Thymus (tissue), 11 donors: ENCODE measurements at regions not wholly inside any gene's neighbourhood (a gene's known extent, or its start where the extent isn't known, plus 50 kb on each side); places are given as distances from the start of the nearest gene placed in this dataset.

Experiments
- DNase-seq, 9 donors: peaks; one replicate each; pipeline ENCODE4 v3.0.0-alpha.2; 2013; ENCODE audit warnings: low spot score in 9 of 9, low read depth in 6 of 9, missing footprints in 1 of 9
- H3K27ac ChIP-seq, 2 donors: one replicate each; pipeline ENCODE4 v1.5.1; 2013; ENCODE audit warnings: control low read depth in 1 of 2, low read depth in 1 of 2, low read length in 1 of 2, mild to moderate bottlenecking in 1 of 2, moderate library complexity in 1 of 2
- H3K27me3 ChIP-seq, 2 donors: one replicate each; pipeline ENCODE4 v1.5.1; 2013; ENCODE audit warnings: low read length in 1 of 2; ENCODE audit not compliant: control insufficient read depth in 2 of 2, insufficient read depth in 1 of 2
- H3K36me3 ChIP-seq, 2 donors: one replicate each; pipeline ENCODE4 v1.5.1; 2013; ENCODE audit warnings: low read length in 1 of 2, mild to moderate bottlenecking in 1 of 2, moderate library complexity in 1 of 2; ENCODE audit not compliant: control insufficient read depth in 2 of 2, insufficient read depth in 2 of 2
- H3K4me1 ChIP-seq, 2 donors: one replicate each; pipeline ENCODE4 v1.5.1; 2013; ENCODE audit warnings: low read length in 2 of 2; ENCODE audit not compliant: control insufficient read depth in 2 of 2, insufficient read depth in 2 of 2
- H3K4me3 ChIP-seq, 2 donors: one replicate each; pipeline ENCODE4 v1.5.1; 2013; ENCODE audit warnings: low read length in 2 of 2, control low read depth in 1 of 2, mild to moderate bottlenecking in 1 of 2
- H3K9me3 ChIP-seq, 2 donors: one replicate each; pipeline ENCODE4 v1.5.1; 2013; ENCODE audit warnings: low read length in 1 of 2, mild to moderate bottlenecking in 1 of 2; ENCODE audit not compliant: control insufficient read depth in 2 of 2, insufficient read depth in 1 of 2
- WGBS: extraction: QIAGEN DNeasy Blood & Tissue Kit; methylation state at CpG from one replicate; pipeline ENCODE4 v1.1.7; 2013; 5-methylcytosine and 5-hydroxymethylcytosine counted together
- donor health status: healthy.

DNA sequence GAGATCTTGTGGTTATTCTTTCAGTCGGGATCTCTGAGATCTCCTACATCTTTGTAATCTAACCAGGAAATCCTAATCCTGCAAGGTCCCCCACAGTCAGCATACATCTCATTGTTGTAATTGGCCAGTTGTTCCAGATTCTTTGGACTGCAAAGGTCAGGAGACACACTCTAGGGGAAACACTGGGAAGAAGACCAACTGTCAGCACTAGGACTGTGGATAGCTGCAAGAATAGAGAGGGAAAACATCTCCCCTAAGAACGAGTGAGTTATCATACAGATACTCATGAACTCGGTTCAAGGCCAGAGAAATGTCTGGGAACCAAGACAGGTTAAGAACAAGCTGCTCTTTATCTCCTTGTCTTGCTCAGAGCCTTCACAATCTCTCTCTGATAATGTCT lies 217.9 kb upstream of the TMPO start:
- Histone ChIP-seq H3K4me3 (no peak overlapping the region), H3K27me3 (no peaks in the 10 kb centered on the region), H3K9me3 (no peaks in the 10 kb centered on the region), H3K36me3 (no peaks in the 10 kb centered on the region), H3K4me1 (no peaks in the 10 kb centered on the region), H3K27ac (no peak overlapping the region)
- DNase-seq, result no peak
- WGBS, result 74% methylated on average over 3 of the region's 3 CpGs

DNA sequence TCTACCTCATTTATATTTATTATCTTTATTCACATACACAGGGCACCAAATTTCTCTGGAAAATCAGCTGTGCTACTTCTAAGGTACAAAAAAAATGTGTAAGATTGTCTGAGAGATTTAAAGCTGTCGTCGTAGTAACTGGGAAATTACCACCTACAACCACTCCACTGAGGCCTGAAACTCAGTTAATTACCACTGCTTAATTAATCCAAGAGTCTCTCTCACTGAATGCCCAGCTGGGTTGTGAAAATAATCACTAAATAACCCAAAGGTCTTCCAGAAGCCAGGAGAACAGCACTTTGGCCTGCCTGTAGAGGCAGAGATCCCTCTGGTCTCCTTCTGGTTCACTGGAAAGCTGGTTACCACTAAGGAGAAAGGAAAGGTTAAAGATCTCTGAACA lies 207.2 kb upstream of the TMPO start:
- Histone ChIP-seq H3K4me1 (no peaks in the 10 kb centered on the region), H3K36me3 (no peaks in the 10 kb centered on the region)
- WGBS, result 94% methylated on average over 2 of the region's 2 CpGs

DNA sequence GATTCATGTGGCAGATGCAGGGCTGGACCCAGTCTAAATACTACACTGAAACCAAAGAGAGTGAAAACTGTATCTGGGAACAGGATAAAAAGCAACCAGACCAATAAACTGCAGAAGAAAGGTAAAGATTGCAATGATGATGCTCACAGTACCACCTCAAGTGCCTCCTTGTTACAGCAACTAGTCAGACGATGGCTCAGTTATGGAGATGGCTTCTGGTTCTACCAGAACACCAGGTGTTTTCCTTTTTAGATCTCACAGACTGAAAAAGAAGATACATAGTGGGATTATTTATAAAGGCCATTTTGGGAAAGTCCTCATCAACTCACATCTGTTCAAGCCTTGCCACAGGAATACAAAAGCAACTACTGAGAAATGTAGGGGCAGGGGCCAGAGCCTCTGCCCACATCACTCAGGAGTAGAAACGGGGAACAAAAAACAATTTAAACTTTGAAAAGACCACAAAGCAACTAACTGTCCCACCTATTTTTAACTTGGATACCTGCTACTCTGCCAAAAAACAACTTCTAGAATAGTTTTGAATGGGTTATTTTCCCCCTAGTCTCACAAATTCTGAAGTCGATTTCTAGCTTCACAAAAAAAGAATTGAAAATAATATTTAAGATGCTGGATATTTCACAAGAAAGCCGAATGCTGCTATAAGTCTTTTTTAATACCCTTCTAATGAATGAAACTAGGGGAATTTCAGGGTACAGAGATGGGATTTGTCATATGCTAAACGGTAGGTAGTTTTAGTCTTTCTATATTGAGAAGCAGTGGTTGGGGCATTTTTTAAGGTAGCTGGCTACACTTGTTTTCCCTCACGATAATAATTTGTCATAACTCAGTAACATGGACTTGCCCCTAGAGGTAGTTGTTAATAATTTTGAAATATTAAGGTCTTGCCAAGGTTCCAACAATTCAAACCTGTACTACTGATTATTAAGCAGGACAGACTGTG lies 197.2 kb upstream of the TMPO start:
- Histone ChIP-seq H3K4me3 (no peak overlapping the region), H3K27me3 (no peaks in the 10 kb centered on the region), H3K4me1 (no peaks in the 10 kb centered on the region), H3K27ac (no peak overlapping the region), H3K36me3 (no peaks in the 10 kb centered on the region), H3K9me3 (no peaks in the 10 kb centered on the region)
- 90% methylated on average over 6 of the region's 6 CpGs for WGBS
- no peak for DNase-seq

More for the DNA sequence above, 207.2 kb upstream of the TMPO start:
- no peak for DNase-seq
- Histone ChIP-seq H3K27ac (no peak overlapping the region), H3K9me3 (no peaks in the 10 kb centered on the region), H3K4me3 (no peak overlapping the region), H3K27me3 (no peaks in the 10 kb centered on the region)

DNA sequence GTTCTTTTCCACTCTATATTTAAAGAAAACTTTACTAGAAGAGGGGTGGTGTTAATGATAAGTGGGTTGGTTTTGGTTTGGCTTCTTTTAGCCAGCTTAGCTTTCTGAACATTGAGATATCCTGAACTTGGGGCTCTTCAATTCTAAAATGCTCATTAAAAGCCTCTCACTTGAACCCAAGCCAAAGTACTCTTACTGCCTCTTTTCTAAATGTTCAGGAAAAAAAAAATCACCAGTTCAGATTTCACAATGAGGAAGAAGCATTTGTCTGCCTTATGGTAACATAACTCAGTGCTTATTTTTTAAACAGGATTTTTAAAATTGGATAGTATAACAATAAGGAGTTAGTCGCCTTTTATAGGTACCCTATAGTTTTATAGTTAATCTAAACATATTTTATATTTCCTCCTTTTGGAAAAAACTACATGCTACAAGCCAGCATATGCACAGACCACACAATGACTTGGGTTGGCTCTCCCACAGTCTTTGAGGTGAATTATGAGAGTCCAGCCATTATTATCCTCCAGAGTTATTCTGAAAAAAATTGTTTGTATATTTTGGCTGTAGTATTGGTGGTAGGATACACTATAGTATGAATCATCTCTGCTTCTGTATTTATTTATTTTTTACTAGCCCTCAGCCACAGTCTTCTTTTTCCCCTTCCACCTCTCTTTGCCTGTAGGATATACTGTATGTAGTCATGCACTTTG lies 195.5 kb upstream of the TMPO start:
- no peak for DNase-seq
- H3K4me1 ChIP-seq, result no peaks in the 10 kb centered on the region
- H3K4me3 ChIP-seq, result no peak overlapping the region
- H3K27me3 ChIP-seq, result no peaks in the 10 kb centered on the region
- H3K27ac ChIP-seq, result no peak overlapping the region
- no peaks in the 10 kb centered on the region for H3K9me3 ChIP-seq
- no peaks in the 10 kb centered on the region for H3K36me3 ChIP-seq
- WGBS, result 88% methylated on average over 1 of the region's 1 CpG

DNA sequence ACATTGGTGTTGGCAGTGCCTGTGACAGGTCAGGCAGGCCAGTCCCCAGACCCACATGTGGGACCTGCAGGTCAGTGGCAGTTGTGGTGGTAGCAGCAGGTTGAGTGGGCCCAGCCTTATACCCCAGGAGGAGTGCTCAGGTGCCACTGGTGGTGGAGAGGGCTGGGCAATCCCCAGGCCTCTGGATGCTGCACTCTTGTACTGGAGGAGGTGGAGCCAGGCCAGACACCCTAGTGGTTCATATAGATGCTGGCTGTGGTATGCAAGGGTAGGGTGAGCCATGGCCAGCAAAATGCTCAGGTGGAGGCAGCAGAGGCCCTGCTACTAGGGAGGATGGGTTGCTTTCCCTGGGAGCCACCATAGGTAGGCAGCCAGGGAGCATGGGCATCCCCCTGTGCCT lies 190.4 kb upstream of the TMPO start:
- H3K27ac ChIP-seq, result no peak overlapping the region
- no peaks in the 10 kb centered on the region for H3K27me3 ChIP-seq
- H3K36me3 ChIP-seq, result no peaks in the 10 kb centered on the region
- H3K4me3 ChIP-seq, result no peak overlapping the region
- no peaks in the 10 kb centered on the region for H3K9me3 ChIP-seq
- DNase-seq, result no peak
- no peaks in the 10 kb centered on the region for H3K4me1 ChIP-seq

DNA sequence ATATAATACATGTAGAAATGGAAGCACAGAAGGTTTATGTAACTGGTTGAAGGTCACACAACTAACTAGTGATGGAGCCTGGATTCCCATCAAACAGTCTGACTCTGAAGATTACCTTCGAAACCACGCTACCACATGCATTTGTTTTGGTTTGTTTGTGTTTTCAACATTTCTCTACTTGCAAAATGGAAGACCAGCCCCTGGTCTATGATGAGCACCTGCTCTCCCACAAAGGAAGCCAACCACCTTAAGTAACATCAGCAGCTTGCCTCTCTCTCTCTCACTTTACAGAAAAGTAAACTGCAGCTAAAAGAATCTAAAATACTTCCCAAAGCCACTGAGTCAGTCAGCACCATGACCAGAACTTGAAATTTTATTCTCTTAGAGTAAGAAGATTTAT lies 186.9 kb upstream of the TMPO start:
- 92% methylated on average over 2 of the region's 2 CpGs for WGBS
- H3K36me3 ChIP-seq, result no peaks in the 10 kb centered on the region

DNA sequence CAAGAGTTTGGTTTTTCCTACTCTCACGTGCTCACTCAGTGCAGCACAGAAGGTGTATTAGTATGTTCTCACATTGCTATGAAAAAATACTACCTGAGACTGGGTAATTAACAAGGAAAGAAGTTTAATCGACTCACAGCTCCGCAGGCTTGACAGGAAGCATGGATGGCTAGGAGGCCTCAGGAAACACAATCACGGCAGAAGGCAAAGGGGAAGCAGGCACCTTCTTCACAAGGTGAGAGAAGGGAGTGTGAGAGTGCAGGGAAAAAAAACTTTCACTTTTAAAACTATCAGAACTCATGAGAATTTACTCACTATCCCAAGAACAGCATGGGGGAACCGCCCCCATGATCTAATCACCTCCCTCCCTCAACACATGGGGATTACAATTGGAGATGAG lies 185.8 kb upstream of the TMPO start:
- no peaks in the 10 kb centered on the region for H3K4me1 ChIP-seq
- H3K4me3 ChIP-seq, result no peak overlapping the region
- H3K27me3 ChIP-seq, result no peaks in the 10 kb centered on the region
- no peaks in the 10 kb centered on the region for H3K36me3 ChIP-seq
- no peak overlapping the region for H3K27ac ChIP-seq
- WGBS, result 50% methylated on average over 5 of the region's 5 CpGs
- no peak for DNase-seq
- no peaks in the 10 kb centered on the region for H3K9me3 ChIP-seq

More for the DNA sequence above, 186.9 kb upstream of the TMPO start:
- no peak for DNase-seq
- H3K27ac ChIP-seq, result no peak overlapping the region
- H3K27me3 ChIP-seq, result no peaks in the 10 kb centered on the region
- H3K9me3 ChIP-seq, result no peaks in the 10 kb centered on the region
- H3K4me3 ChIP-seq, result no peak overlapping the region
- H3K4me1 ChIP-seq, result no peaks in the 10 kb centered on the region

GRCh38 chr12:98332642-98333041 lies 182.7 kb upstream of the TMPO start:
- WGBS, result 94% methylated on average over 1 of the region's 1 CpG
- Histone ChIP-seq H3K4me3 (no peak overlapping the region), H3K36me3 (no peaks in the 10 kb centered on the region), H3K4me1 (no peaks in the 10 kb centered on the region), H3K27me3 (no peaks in the 10 kb centered on the region), H3K9me3 (no peaks in the 10 kb centered on the region), H3K27ac (no peak overlapping the region)
- DNase-seq, result no peak

DNA sequence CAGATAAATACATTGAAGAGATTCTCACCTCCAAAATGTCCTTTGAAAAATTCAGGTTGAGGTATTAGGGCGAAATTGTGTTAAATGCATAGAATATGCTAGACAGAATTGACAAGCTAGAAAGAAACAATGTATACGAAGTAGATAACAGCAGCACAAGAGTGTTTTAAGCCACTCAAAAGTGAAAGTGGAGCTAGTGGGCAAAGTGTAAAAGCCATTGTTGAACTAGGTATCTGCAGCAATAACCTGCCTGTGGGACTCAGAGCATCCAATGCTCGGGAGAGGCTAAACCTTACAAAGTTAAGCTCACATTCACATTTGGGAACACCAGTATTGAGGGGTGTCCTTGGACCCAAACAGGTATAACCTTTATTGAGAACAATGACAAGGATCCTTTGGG lies 180.6 kb upstream of the TMPO start:
- Histone ChIP-seq H3K27me3 (no peaks in the 10 kb centered on the region), H3K36me3 (no peaks in the 10 kb centered on the region), H3K9me3 (peaks cover 0 to 1% of the 10 kb centered on the region in 2 donors), H3K27ac (no peak overlapping the region), H3K4me3 (no peak overlapping the region), H3K4me1 (no peaks in the 10 kb centered on the region)
- DNase-seq, result no peak
- WGBS, result 94% methylated on average over 3 of the region's 3 CpGs
